Astrocyte (in vitro differentiated cells and primary cell): ENCODE measurements at regions not wholly inside any gene's neighbourhood (a gene's known extent, or its start where the extent isn't known, plus 50 kb on each side); places are given as distances from the start of the nearest gene placed in this dataset.

ENCODE experiments used
- DNase-seq: peaks from one replicate; pipeline ENCODE4 v3.0.0-alpha.2; 2010; ENCODE audit warnings: low read depth
- FAIRE-seq: peaks from 2 replicates; lab custom pipeline; 2011; peaks lifted over from hg19 to GRCh38; lab: Jason Lieb, UNC
- H2AFZ ChIP-seq: 2 replicates; pipeline ENCODE4 v1.6.0; 2012; ENCODE audit warnings: low read depth, low read length, inconsistent platforms
- H3K27ac ChIP-seq: 2 replicates; pipeline ENCODE4 v1.5.1; 2011; ENCODE audit warnings: low read depth, low read length, inconsistent platforms
- H3K27me3 ChIP-seq: 2 replicates; pipeline ENCODE4 v1.6.0; 2011; ENCODE audit warnings: low read length, inconsistent platforms; ENCODE audit not compliant: insufficient read depth
- H3K36me3 ChIP-seq: 2 replicates; pipeline ENCODE4 v1.5.1; 2011; ENCODE audit warnings: low read length, inconsistent platforms; ENCODE audit not compliant: insufficient read depth
- H3K4me1 ChIP-seq: 2 replicates; pipeline ENCODE4 v1.5.1; 2011; ENCODE audit warnings: low read length, inconsistent platforms; ENCODE audit not compliant: insufficient read depth
- H3K4me2 ChIP-seq: 2 replicates; pipeline ENCODE4 v1.6.0; 2012; ENCODE audit warnings: low read length, inconsistent platforms
- H3K4me3 ChIP-seq: 2 replicates; pipeline ENCODE4 v1.5.1; 2011; ENCODE audit warnings: low read depth, mild to moderate bottlenecking, low read length, inconsistent platforms; ENCODE audit not compliant: insufficient read depth
- H3K79me2 ChIP-seq: 2 replicates; pipeline ENCODE4 v1.6.0; 2012; ENCODE audit warnings: mild to moderate bottlenecking, low read length, inconsistent platforms; ENCODE audit not compliant: insufficient read depth
- H3K9ac ChIP-seq: 2 replicates; pipeline ENCODE4 v1.6.0; 2012; ENCODE audit warnings: mild to moderate bottlenecking, low read length, inconsistent platforms
- H3K9me3 ChIP-seq: 2 replicates; pipeline ENCODE4 v1.5.1; 2012; ENCODE audit warnings: low read depth, mild to moderate bottlenecking, low read length, inconsistent platforms; ENCODE audit not compliant: insufficient read depth
- H4K20me1 ChIP-seq: 2 replicates; pipeline ENCODE4 v1.6.0; 2012; ENCODE audit warnings: low read length, inconsistent platforms; ENCODE audit not compliant: insufficient read depth
- H3K27ac Mint-ChIP-seq: one replicate; pipeline ENCODE4 v1.8.0; 2021; ENCODE audit warnings: mild to moderate bottlenecking, mixed read lengths; ENCODE audit not compliant: unreplicated experiment
- H3K27me3 Mint-ChIP-seq: one replicate; pipeline ENCODE4 v1.8.0; 2021; ENCODE audit warnings: low read depth, mixed read lengths; ENCODE audit not compliant: unreplicated experiment
- H3K36me3 Mint-ChIP-seq: one replicate; pipeline ENCODE4 v1.8.0; 2021; ENCODE audit warnings: low read depth, mixed read lengths; ENCODE audit not compliant: unreplicated experiment
- H3K4me1 Mint-ChIP-seq: one replicate; pipeline ENCODE4 v1.8.0; 2021; ENCODE audit warnings: low read depth, mixed read lengths; ENCODE audit not compliant: unreplicated experiment
- H3K4me3 Mint-ChIP-seq: one replicate; pipeline ENCODE4 v1.8.0; 2021; ENCODE audit warnings: mild to moderate bottlenecking, moderate library complexity, mixed read lengths; ENCODE audit not compliant: unreplicated experiment
- H3K9me3 Mint-ChIP-seq: one replicate; pipeline ENCODE4 v1.8.0; 2021; ENCODE audit warnings: mild to moderate bottlenecking, mixed read lengths; ENCODE audit not compliant: unreplicated experiment
- EZH2 ChIP-seq: IDR thresholded peaks from 2 replicates; pipeline ENCODE4 v1.6.1; 2012; ENCODE audit warnings: mild to moderate bottlenecking, low read length, inconsistent platforms; ENCODE audit not compliant: insufficient read depth
- TF ChIP-seq, protein P1 (sequence below): IDR thresholded peaks from 2 replicates; pipeline ENCODE4 v1.5.1; 2011; ENCODE audit warnings: low read depth, mild to moderate bottlenecking, inconsistent platforms, low read length, moderate library complexity; ENCODE audit not compliant: insufficient read depth

- Mint-ChIP-seq H3K9me3 (no peaks in the 10 kb centered on the region), H3K27me3 (no peaks in the 10 kb centered on the region), H3K4me1 (no peaks in the 10 kb centered on the region), H3K36me3 (no peaks in the 10 kb centered on the region), H3K27ac (no peak overlapping the region), H3K4me3 (no peak overlapping the region)
- Histone ChIP-seq H3K9me3 (peaks cover 4% of the 10 kb centered on the region), H4K20me1 (no peaks in the 10 kb centered on the region), H3K27ac (no peak overlapping the region), H3K4me1 (no peaks in the 10 kb centered on the region), H3K4me2 (no peak overlapping the region), H3K9ac (no peak overlapping the region), H3K27me3 (no peaks in the 10 kb centered on the region), H3K36me3 (no peaks in the 10 kb centered on the region), H3K4me3 (no peak overlapping the region), H2AFZ (no peak overlapping the region), H3K79me2 (no peaks in the 10 kb centered on the region)
- DNase-seq: no peak
- no peak for FAIRE-seq
- no peak for TF ChIP-seq EZH2
- TF ChIP-seq, protein P1, sequence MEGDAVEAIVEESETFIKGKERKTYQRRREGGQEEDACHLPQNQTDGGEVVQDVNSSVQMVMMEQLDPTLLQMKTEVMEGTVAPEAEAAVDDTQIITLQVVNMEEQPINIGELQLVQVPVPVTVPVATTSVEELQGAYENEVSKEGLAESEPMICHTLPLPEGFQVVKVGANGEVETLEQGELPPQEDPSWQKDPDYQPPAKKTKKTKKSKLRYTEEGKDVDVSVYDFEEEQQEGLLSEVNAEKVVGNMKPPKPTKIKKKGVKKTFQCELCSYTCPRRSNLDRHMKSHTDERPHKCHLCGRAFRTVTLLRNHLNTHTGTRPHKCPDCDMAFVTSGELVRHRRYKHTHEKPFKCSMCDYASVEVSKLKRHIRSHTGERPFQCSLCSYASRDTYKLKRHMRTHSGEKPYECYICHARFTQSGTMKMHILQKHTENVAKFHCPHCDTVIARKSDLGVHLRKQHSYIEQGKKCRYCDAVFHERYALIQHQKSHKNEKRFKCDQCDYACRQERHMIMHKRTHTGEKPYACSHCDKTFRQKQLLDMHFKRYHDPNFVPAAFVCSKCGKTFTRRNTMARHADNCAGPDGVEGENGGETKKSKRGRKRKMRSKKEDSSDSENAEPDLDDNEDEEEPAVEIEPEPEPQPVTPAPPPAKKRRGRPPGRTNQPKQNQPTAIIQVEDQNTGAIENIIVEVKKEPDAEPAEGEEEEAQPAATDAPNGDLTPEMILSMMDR: no peak
These were observed 652.7 kb downstream of the DCDC2C start for GRCh38 chr2:4356109-4356508.

DNA sequence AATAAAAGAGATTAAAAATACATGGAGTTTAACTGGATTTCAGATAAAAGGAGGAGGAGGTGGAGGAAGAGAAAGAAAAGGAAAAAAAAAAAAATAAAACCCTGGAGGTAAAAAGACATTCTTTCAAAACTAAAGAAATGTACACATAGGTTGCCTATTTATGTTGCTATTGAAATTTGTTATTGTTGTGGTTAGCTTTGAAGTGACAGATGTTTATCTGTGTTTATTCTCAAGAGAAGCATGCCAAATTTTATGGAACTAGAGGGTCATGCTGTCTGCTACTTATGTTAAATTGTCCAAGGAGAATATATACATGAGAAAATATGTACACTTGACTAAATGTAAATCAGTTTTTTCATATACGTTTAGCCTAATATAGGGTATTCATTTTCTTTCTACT, 653.2 kb downstream of the DCDC2C start:
- Mint-ChIP-seq H3K4me3 (no peak overlapping the region), H3K4me1 (no peaks in the 10 kb centered on the region), H3K36me3 (no peaks in the 10 kb centered on the region), H3K27ac (no peak overlapping the region), H3K9me3 (no peaks in the 10 kb centered on the region), H3K27me3 (no peaks in the 10 kb centered on the region)
- Histone ChIP-seq H3K9me3 (peaks cover 4% of the 10 kb centered on the region), H3K4me2 (no peak overlapping the region), H3K4me3 (no peak overlapping the region), H3K27me3 (no peaks in the 10 kb centered on the region), H3K9ac (no peak overlapping the region), H3K27ac (no peak overlapping the region), H3K79me2 (no peaks in the 10 kb centered on the region), H2AFZ (no peak overlapping the region), H3K36me3 (no peaks in the 10 kb centered on the region), H3K4me1 (no peaks in the 10 kb centered on the region), H4K20me1 (no peaks in the 10 kb centered on the region)
- FAIRE-seq (no peak), DNase-seq (no peak)
- TF ChIP-seq, protein P1: no peak
- no peak for TF ChIP-seq EZH2

DNA sequence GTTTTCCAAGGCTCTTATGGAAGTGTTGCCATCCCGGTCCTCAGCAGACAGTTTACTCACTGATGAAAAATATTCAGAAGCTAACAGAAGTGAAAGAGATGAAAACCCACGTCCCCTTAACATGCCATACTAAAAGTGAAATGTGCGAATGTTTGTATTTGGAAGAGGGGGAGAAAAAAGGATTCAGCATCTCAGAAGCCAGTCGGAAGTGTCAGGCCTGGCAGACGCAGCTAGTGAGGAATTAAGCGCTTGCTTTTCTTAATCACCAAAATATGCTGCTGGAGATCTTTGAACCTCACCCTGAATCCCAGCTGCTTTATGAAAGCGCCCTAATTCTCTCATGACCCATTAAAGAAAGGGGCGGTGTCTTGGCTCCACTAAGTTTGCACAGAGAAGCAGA, 653.7 kb downstream of the DCDC2C start:
- H3K4me3 Mint-ChIP-seq: no peak overlapping the region
- Histone ChIP-seq H3K4me2 (no peak overlapping the region), H3K79me2 (no peaks in the 10 kb centered on the region), H3K9ac (no peak overlapping the region), H3K36me3 (no peaks in the 10 kb centered on the region), H3K4me3 (no peak overlapping the region), H3K27ac (no peak overlapping the region), H3K27me3 (no peaks in the 10 kb centered on the region), H3K9me3 (peaks cover 4% of the 10 kb centered on the region), H2AFZ (no peak overlapping the region), H4K20me1 (no peaks in the 10 kb centered on the region), H3K4me1 (no peaks in the 10 kb centered on the region)
- H3K9me3 Mint-ChIP-seq: no peaks in the 10 kb centered on the region
- no peak overlapping the region for H3K27ac Mint-ChIP-seq
- FAIRE-seq: no peak
- no peaks in the 10 kb centered on the region for H3K27me3 Mint-ChIP-seq
- no peak for TF ChIP-seq EZH2
- TF ChIP-seq, protein P1: no peak
- DNase-seq: no peak
- H3K36me3 Mint-ChIP-seq: no peaks in the 10 kb centered on the region
- no peaks in the 10 kb centered on the region for H3K4me1 Mint-ChIP-seq
